PFSK-1 (cell line): ENCODE measurements at regions not wholly inside any gene's neighbourhood (a gene's known extent, or its start where the extent isn't known, plus 50 kb on each side); places are given as distances from the start of the nearest gene placed in this dataset.

Experiments used
- FOXP2 ChIP-seq: optimal IDR thresholded peaks from 2 replicates; pipeline ENCODE3; 2011; ENCODE audit warnings: borderline replicate concordance, control low read depth, inconsistent platforms; ENCODE audit not compliant: insufficient read depth; ENCODE audit errors: extremely low read length, extremely low read depth
- POLR2AphosphoS5 ChIP-seq: IDR thresholded peaks from 2 replicates; pipeline ENCODE4 v1.6.1; 2012; ENCODE audit warnings: low read depth, mild to moderate bottlenecking, control low read depth, low read length, moderate library complexity
- REST ChIP-seq, 2 experiments: IDR thresholded peaks; 2 replicates each; pipeline versions ENCODE4 v1.6.1 to v1.8.0; 2011 to 2012; ENCODE audit warnings: low read depth in 2 of 2, low read length in 2 of 2, control low read depth in 1 of 2, inconsistent platforms in 1 of 2, mild to moderate bottlenecking in 1 of 2, moderate library complexity in 1 of 2; ENCODE audit not compliant: insufficient read depth in 1 of 2
- SIN3A ChIP-seq: IDR thresholded peaks from 2 replicates; pipeline ENCODE4 v1.6.1; 2012; ENCODE audit warnings: mild to moderate bottlenecking, low read length, moderate library complexity, borderline replicate concordance; ENCODE audit not compliant: insufficient read depth
- TAF1 ChIP-seq: IDR thresholded peaks from 2 replicates; pipeline ENCODE4 v1.6.1; 2012; ENCODE audit warnings: low read length, control low read depth, borderline replicate concordance; ENCODE audit not compliant: insufficient read depth

GRCh38 chr21:28775071-28775470 lies 217.6 kb downstream of the LTN1 start:
- no peak for TF ChIP-seq FOXP2
- no peak for TF ChIP-seq SIN3A
- no peak for TF ChIP-seq REST (IDR thresholded peaks at IDR 0.05; ENCODE audit: insufficient read depth in 1 of 2, low read depth in 2 of 2, low read length in 2 of 2)
- TF ChIP-seq TAF1 = no peak
- TF ChIP-seq POLR2AphosphoS5 = no peak

- TF ChIP-seq FOXP2 (no peak), REST (IDR thresholded peaks at IDR 0.05; ENCODE audit: insufficient read depth in 1 of 2, low read depth in 2 of 2, low read length in 2 of 2) (no peak), POLR2AphosphoS5 (no peak), TAF1 (no peak)
These were observed 219.6 kb downstream of the LTN1 start for GRCh38 chr21:28773036-28773435.

GRCh38 chr21:28771790-28772501 lies 220.7 kb downstream of the LTN1 start:
- no peak for TF ChIP-seq SIN3A
- no peak for TF ChIP-seq POLR2AphosphoS5
- no peak for TF ChIP-seq REST (IDR thresholded peaks at IDR 0.05; ENCODE audit: insufficient read depth in 1 of 2, low read depth in 2 of 2, low read length in 2 of 2)
- TF ChIP-seq FOXP2 = no peak
- TF ChIP-seq TAF1 = no peak

GRCh38 chr21:28770867-28771661 lies 221.6 kb downstream of the LTN1 start:
- TF ChIP-seq SIN3A (no peak), FOXP2 (no peak), POLR2AphosphoS5 (no peak), TAF1 (no peak), REST (IDR thresholded peaks at IDR 0.05; ENCODE audit: insufficient read depth in 1 of 2, low read depth in 2 of 2, low read length in 2 of 2) (no peak)
